GM23338 (cell line): ENCODE measurements at regions not wholly inside any gene's neighbourhood (a gene's known extent, or its start where the extent isn't known, plus 50 kb on each side); places are given as distances from the start of the nearest gene placed in this dataset.

ENCODE experiments used
- ATAC-seq: fragments of 200-7000 bp; cut with Tn5 transposase; 3 replicates; pipeline ENCODE4 v1.9.1; 2020
- DNase-seq: peaks from one replicate; pipeline ENCODE4 v3.0.0-alpha.2; 2015; ENCODE audit warnings: low spot score
- H2AFZ ChIP-seq: fragments of 200-600 bp; sonication (generic); 2 replicates; pipeline ENCODE4 v1.8.0; 2016; ENCODE audit warnings: antibody characterized with exemption, mild to moderate bottlenecking, moderate library complexity
- H3F3A ChIP-seq: fragments of 200-600 bp; sonication (generic); replicated peaks from 2 replicates; pipeline ENCODE4 v1.8.0; 2017; ENCODE audit warnings: antibody characterized with exemption, mixed run types, low read depth
- H3K27ac ChIP-seq: fragments of 200-600 bp; sonication (generic); 2 replicates; pipeline ENCODE4 v1.6.1; 2016; ENCODE audit warnings: low read depth
- H3K27me3 ChIP-seq: fragments of 200-600 bp; sonication (generic); 2 replicates; pipeline ENCODE4 v1.8.0; 2016; ENCODE audit warnings: mild to moderate bottlenecking, mixed run types, moderate library complexity; ENCODE audit not compliant: insufficient read depth
- H3K36me3 ChIP-seq: fragments of 200-600 bp; sonication (generic); 2 replicates; pipeline ENCODE4 v1.8.0; 2016; ENCODE audit warnings: mild to moderate bottlenecking; ENCODE audit not compliant: insufficient read depth
- H3K4me1 ChIP-seq: fragments of 200-600 bp; sonication (generic); 2 replicates; pipeline ENCODE4 v1.8.0; 2016; ENCODE audit warnings: mild to moderate bottlenecking, moderate library complexity; ENCODE audit not compliant: insufficient read depth
- H3K4me2 ChIP-seq: fragments of 200-600 bp; sonication (generic); 2 replicates; pipeline ENCODE4 v1.7.1; 2017; ENCODE audit warnings: mixed run types
- H3K4me3 ChIP-seq: fragments of 200-600 bp; sonication (generic); 2 replicates; pipeline ENCODE4 v1.6.1; 2016; ENCODE audit warnings: mixed run types
- H3K79me2 ChIP-seq: fragments of 200-600 bp; sonication (generic); replicated peaks from 2 replicates; pipeline ENCODE4 v1.8.0; 2017; ENCODE audit warnings: mild to moderate bottlenecking; ENCODE audit not compliant: insufficient read depth
- H3K9me2 ChIP-seq: fragments of 200-600 bp; sonication (generic); 2 replicates; pipeline ENCODE4 v1.8.0; 2017; ENCODE audit not compliant: insufficient read depth
- H4K20me1 ChIP-seq: fragments of 200-600 bp; sonication (generic); replicated peaks from 2 replicates; pipeline ENCODE4 v1.8.0; 2017; ENCODE audit warnings: mild to moderate bottlenecking; ENCODE audit not compliant: insufficient read depth
- H3K27ac Mint-ChIP-seq: 2 replicates; pipeline ENCODE4 v1.8.0; 2020; ENCODE audit warnings: inconsistent platforms, mild to moderate bottlenecking, moderate library complexity, mixed read lengths
- H3K27me3 Mint-ChIP-seq: 3 replicates; pipeline ENCODE4 v1.8.0; 2022; ENCODE audit warnings: low read depth, mild to moderate bottlenecking, moderate library complexity, mixed read lengths, inconsistent platforms; ENCODE audit not compliant: insufficient read depth, poor library complexity
- H3K36me3 Mint-ChIP-seq: 3 replicates; pipeline ENCODE4 v1.8.0; 2021; ENCODE audit warnings: low read depth, mild to moderate bottlenecking, inconsistent platforms, moderate library complexity, mixed read lengths
- H3K4me1 Mint-ChIP-seq: 3 replicates; pipeline ENCODE4 v1.8.0; 2020; ENCODE audit warnings: mild to moderate bottlenecking, inconsistent platforms, mixed read lengths
- H3K4me3 Mint-ChIP-seq: 3 replicates; pipeline ENCODE4 v1.8.0; 2021; ENCODE audit warnings: moderate library complexity, mild to moderate bottlenecking, inconsistent platforms, mixed read lengths
- H3K9me3 Mint-ChIP-seq: 3 replicates; pipeline ENCODE4 v1.8.0; 2020; ENCODE audit warnings: moderate library complexity, mild to moderate bottlenecking, inconsistent platforms, mixed read lengths
- CREB1 ChIP-seq: fragments of 250-450 bp; sonication (Bioruptor Pico); IDR thresholded peaks from 2 replicates; pipeline ENCODE4 v1.5.0; 2020; ENCODE audit warnings: low read depth, mild to moderate bottlenecking, moderate library complexity
- EZH2 ChIP-seq: fragments of 200-600 bp; sonication (generic); IDR thresholded peaks from one replicate; pipeline ENCODE4 v1.8.0; 2017; ENCODE audit warnings: antibody characterized with exemption, mild to moderate bottlenecking, low read depth; ENCODE audit not compliant: unreplicated experiment
- JUNB ChIP-seq: IDR thresholded peaks from one replicate; pipeline ENCODE4 v1.6.1; 2016; ENCODE audit warnings: antibody characterized with exemption; ENCODE audit not compliant: unreplicated experiment
- NANOG ChIP-seq: IDR thresholded peaks from 2 replicates; pipeline ENCODE4 v1.6.1; 2016; ENCODE audit warnings: antibody characterized with exemption, borderline replicate concordance
- POLR2AphosphoS5 ChIP-seq: IDR thresholded peaks from 2 replicates; pipeline ENCODE4 v1.6.1; 2016; ENCODE audit warnings: antibody characterized with exemption, low read depth
- STAT1 ChIP-seq: IDR thresholded peaks from one replicate; pipeline ENCODE4 v1.6.1; 2016; ENCODE audit warnings: antibody characterized with exemption; ENCODE audit not compliant: unreplicated experiment
- ZNF114 ChIP-seq: fragments of 250-450 bp; sonication (Bioruptor Pico); IDR thresholded peaks from 2 replicates; pipeline ENCODE4 v1.5.0; 2020; ENCODE audit warnings: mild to moderate bottlenecking, moderate library complexity
- TF ChIP-seq, protein P1 (sequence below): fragments of 250-450 bp; sonication (Bioruptor Pico); IDR thresholded peaks from 2 replicates; pipeline ENCODE4 v1.5.0; 2020; ENCODE audit warnings: mild to moderate bottlenecking, moderate library complexity
- TF ChIP-seq, protein P2 (sequence below), 2 experiments: fragments of 200-600 bp in 1 of 2; sonication (generic) in 1 of 2; conservative IDR thresholded peaks; 2 replicates each; pipeline versions ENCODE4 v1.5.1 to v1.6.1; 2016 to 2017; ENCODE audit warnings: antibody characterized with exemption in 2 of 2, low read depth in 2 of 2, mild to moderate bottlenecking in 2 of 2, moderate library complexity in 1 of 2

DNA sequence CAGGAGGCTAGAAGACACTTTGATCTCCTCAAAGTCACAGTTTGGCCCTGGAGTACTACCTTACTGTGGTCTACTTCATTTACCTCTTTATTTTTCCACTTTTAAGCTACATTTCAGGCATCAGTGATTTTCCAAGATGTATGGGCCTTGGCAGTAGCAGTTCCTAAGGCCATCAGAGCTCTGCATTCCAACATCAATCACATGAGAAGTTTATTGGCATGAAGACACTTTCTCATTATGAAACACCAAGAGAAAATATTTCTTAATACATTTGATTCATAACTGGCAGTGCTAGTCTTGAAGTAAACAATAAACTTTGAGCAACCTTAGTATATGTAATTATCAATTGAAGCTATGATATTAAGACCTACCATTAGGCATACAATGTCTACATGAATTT lies 178.1 kb downstream of the IL15 start (continued):
- TF ChIP-seq, protein P1, sequence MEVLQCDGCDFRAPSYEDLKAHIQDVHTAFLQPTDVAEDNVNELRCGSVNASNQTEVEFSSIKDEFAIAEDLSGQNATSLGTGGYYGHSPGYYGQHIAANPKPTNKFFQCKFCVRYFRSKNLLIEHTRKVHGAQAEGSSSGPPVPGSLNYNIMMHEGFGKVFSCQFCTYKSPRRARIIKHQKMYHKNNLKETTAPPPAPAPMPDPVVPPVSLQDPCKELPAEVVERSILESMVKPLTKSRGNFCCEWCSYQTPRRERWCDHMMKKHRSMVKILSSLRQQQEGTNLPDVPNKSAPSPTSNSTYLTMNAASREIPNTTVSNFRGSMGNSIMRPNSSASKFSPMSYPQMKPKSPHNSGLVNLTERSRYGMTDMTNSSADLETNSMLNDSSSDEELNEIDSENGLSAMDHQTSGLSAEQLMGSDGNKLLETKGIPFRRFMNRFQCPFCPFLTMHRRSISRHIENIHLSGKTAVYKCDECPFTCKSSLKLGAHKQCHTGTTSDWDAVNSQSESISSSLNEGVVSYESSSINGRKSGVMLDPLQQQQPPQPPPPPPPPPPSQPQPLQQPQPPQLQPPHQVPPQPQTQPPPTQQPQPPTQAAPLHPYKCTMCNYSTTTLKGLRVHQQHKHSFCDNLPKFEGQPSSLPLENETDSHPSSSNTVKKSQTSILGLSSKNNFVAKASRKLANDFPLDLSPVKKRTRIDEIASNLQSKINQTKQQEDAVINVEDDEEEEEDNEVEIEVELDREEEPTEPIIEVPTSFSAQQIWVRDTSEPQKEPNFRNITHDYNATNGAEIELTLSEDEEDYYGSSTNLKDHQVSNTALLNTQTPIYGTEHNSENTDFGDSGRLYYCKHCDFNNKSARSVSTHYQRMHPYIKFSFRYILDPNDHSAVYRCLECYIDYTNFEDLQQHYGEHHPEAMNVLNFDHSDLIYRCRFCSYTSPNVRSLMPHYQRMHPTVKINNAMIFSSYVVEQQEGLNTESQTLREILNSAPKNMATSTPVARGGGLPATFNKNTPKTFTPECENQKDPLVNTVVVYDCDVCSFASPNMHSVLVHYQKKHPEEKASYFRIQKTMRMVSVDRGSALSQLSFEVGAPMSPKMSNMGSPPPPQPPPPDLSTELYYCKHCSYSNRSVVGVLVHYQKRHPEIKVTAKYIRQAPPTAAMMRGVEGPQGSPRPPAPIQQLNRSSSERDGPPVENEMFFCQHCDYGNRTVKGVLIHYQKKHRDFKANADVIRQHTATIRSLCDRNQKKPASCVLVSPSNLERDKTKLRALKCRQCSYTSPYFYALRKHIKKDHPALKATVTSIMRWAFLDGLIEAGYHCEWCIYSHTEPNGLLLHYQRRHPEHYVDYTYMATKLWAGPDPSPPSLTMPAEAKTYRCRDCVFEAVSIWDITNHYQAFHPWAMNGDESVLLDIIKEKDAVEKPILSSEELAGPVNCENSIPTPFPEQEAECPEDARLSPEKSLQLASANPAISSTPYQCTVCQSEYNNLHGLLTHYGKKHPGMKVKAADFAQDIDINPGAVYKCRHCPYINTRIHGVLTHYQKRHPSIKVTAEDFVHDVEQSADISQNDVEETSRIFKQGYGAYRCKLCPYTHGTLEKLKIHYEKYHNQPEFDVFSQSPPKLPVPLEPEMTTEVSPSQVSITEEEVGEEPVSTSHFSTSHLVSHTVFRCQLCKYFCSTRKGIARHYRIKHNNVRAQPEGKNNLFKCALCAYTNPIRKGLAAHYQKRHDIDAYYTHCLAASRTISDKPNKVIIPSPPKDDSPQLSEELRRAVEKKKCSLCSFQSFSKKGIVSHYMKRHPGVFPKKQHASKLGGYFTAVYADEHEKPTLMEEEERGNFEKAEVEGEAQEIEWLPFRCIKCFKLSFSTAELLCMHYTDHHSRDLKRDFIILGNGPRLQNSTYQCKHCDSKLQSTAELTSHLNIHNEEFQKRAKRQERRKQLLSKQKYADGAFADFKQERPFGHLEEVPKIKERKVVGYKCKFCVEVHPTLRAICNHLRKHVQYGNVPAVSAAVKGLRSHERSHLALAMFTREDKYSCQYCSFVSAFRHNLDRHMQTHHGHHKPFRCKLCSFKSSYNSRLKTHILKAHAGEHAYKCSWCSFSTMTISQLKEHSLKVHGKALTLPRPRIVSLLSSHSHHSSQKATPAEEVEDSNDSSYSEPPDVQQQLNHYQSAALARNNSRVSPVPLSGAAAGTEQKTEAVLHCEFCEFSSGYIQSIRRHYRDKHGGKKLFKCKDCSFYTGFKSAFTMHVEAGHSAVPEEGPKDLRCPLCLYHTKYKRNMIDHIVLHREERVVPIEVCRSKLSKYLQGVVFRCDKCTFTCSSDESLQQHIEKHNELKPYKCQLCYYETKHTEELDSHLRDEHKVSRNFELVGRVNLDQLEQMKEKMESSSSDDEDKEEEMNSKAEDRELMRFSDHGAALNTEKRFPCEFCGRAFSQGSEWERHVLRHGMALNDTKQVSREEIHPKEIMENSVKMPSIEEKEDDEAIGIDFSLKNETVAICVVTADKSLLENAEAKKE (CRISPR knock-in tag) = no peak
- TF ChIP-seq CREB1 (CRISPR knock-in tag) (no peak), STAT1 (no peak)

DNA sequence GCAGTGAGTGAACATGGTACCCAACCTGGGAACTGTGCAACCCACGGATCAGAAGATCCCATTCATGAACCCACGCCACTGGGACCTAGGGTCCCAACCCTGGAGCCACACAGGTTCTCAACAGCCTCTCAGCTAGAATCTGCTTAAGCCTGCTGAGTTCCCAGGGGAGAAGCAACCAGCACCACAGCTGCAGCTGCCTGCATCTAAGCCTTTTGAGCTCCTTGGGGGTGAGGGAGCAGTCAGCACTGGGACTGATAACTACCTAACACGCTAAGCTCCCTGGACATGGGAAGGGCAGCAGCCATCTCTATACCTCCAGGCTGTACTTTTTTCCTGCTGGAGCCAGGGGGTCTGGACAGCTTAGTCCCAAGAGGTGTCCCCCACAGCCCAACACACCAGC lies 179.3 kb downstream of the IL15 start:
- Histone ChIP-seq H3K4me3 (no peak overlapping the region), H2AFZ (no peak overlapping the region), H3K27me3 (no peaks in the 10 kb centered on the region), H3K36me3 (no peaks in the 10 kb centered on the region), H3K4me1 (no peaks in the 10 kb centered on the region; the same call in 1 of the 2 replicates), H3K27ac (no peak overlapping the region), H3K4me2 (no peak overlapping the region), H3K79me2 (no peaks in the 10 kb centered on the region), H3K9me2 (peaks cover 11% of the 10 kb centered on the region), H3F3A (no peaks in the 10 kb centered on the region), H4K20me1 (no peaks in the 10 kb centered on the region)
- no peaks in the 10 kb centered on the region for H3K9me3 Mint-ChIP-seq
- H3K36me3 Mint-ChIP-seq = no peaks in the 10 kb centered on the region
- no peak overlapping the region for H3K4me3 Mint-ChIP-seq
- H3K4me1 Mint-ChIP-seq = no peaks in the 10 kb centered on the region
- no peak overlapping the region for H3K27ac Mint-ChIP-seq
- DNase-seq (no peak), ATAC-seq (no peak)
- peaks cover 1% of the 10 kb centered on the region for H3K27me3 Mint-ChIP-seq
- TF ChIP-seq EZH2 = no peak
- TF ChIP-seq ZNF114 (CRISPR knock-in tag) = no peak
- TF ChIP-seq, protein P1 (CRISPR knock-in tag) = no peak
- no peak for TF ChIP-seq NANOG
- TF ChIP-seq POLR2AphosphoS5 = no peak
- TF ChIP-seq, protein P2, sequence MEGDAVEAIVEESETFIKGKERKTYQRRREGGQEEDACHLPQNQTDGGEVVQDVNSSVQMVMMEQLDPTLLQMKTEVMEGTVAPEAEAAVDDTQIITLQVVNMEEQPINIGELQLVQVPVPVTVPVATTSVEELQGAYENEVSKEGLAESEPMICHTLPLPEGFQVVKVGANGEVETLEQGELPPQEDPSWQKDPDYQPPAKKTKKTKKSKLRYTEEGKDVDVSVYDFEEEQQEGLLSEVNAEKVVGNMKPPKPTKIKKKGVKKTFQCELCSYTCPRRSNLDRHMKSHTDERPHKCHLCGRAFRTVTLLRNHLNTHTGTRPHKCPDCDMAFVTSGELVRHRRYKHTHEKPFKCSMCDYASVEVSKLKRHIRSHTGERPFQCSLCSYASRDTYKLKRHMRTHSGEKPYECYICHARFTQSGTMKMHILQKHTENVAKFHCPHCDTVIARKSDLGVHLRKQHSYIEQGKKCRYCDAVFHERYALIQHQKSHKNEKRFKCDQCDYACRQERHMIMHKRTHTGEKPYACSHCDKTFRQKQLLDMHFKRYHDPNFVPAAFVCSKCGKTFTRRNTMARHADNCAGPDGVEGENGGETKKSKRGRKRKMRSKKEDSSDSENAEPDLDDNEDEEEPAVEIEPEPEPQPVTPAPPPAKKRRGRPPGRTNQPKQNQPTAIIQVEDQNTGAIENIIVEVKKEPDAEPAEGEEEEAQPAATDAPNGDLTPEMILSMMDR (conservative IDR thresholded peaks at IDR 0.05; ENCODE audit: low read depth in 2 of 2) = no peak
- no peak for TF ChIP-seq STAT1
- no peak for TF ChIP-seq JUNB
